Gastrocnemius medialis (tissue), 4 donors: ENCODE measurements at regions not wholly inside any gene's neighbourhood (a gene's known extent, or its start where the extent isn't known, plus 50 kb on each side); places are given as distances from the start of the nearest gene placed in this dataset.

Source experiments
- CTCF ChIP-seq, 5 experiments: fragments of 450-650 bp in 3 of 5; fragments of 200-600 bp in 2 of 5; sonication (generic) in 2 of 5; IDR thresholded peaks in 4 of 5; conservative IDR thresholded peaks in 1 of 5; 1 replicate in 4 of 5; 2 replicates in 1 of 5; pipeline ENCODE4 v1.5.1; 2016 to 2019; ENCODE audit warnings: antibody characterized with exemption in 5 of 5, mild to moderate bottlenecking in 3 of 5, moderate library complexity in 3 of 5
- POLR2A ChIP-seq, 2 donors: fragments of 450-650 bp; IDR thresholded peaks; one replicate each; pipeline ENCODE4 v1.6.1; 2017; ENCODE audit warnings: antibody characterized with exemption in 2 of 2, mild to moderate bottlenecking in 2 of 2, moderate library complexity in 2 of 2

- TF ChIP-seq POLR2A (IDR thresholded peaks at IDR 0.05) (no peak), CTCF (IDR thresholded peaks at IDR 0.05 in 4 of 5, conservative IDR thresholded peaks at IDR 0.05 in 1 of 5) (no peak)
Measured at GRCh38 chr13:90104764-90105163, 1242.7 kb upstream of the MIR17HG start.
